Activated B cell treated with CpG ODN at 0.5 μM for 24 hours (primary cell): ENCODE measurements at regions not wholly inside any gene's neighbourhood (a gene's known extent, or its start where the extent isn't known, plus 50 kb on each side); places are given as distances from the start of the nearest gene placed in this dataset.

Experiments
- ATAC-seq: fragments of 200-7000 bp; cut with Tn5 transposase; one replicate; pipeline ENCODE4 v1.10.0; 2021; ENCODE audit warnings: low read depth, mild to moderate bottlenecking, moderate library complexity
- CTCF ChIA-PET: fragments of 350-600 bp; sonication (Branson Sonifier 250); formaldehyde crosslinking; loops from one replicate; lab custom pipeline; 2021; ENCODE audit warnings: antibody characterized with exemption; lab: Charles Lee
- POLR2A ChIA-PET: fragments of 350-600 bp; sonication (Branson Sonifier 250); formaldehyde crosslinking; loops from one replicate; lab custom pipeline; 2021; ENCODE audit warnings: antibody characterized with exemption; lab: Charles Lee
- DNase-seq: peaks from one replicate; pipeline ENCODE4 v3.0.0; 2022
- H3K27ac Mint-ChIP-seq: one replicate; pipeline ENCODE4 v1.8.0; 2020; ENCODE audit warnings: mixed read lengths
- H3K27me3 Mint-ChIP-seq: one replicate; pipeline ENCODE4 v1.8.0; 2021; ENCODE audit warnings: mixed read lengths
- H3K36me3 Mint-ChIP-seq: one replicate; pipeline ENCODE4 v1.8.0; 2021; ENCODE audit warnings: low read depth, mixed read lengths
- H3K4me1 Mint-ChIP-seq: one replicate; pipeline ENCODE4 v1.8.0; 2021; ENCODE audit warnings: mixed read lengths
- H3K4me3 Mint-ChIP-seq: one replicate; pipeline ENCODE4 v1.8.0; 2020; ENCODE audit warnings: mild to moderate bottlenecking, mixed read lengths
- H3K9me3 Mint-ChIP-seq: one replicate; pipeline ENCODE4 v1.8.0; 2020; ENCODE audit warnings: mixed read lengths
- intact Hi-C: fragments of 100-400 bp; cut with micrococcal nuclease; formaldehyde crosslinking; loops from one replicate; pipeline ENCODE4 v1.15.1; 2024
- TF ChIP-seq, protein P1 (sequence below): fragments of 200-600 bp; IDR thresholded peaks from one replicate; pipeline ENCODE4 v1.8.0; 2022; ENCODE audit warnings: antibody characterized with exemption, mild to moderate bottlenecking

DNA sequence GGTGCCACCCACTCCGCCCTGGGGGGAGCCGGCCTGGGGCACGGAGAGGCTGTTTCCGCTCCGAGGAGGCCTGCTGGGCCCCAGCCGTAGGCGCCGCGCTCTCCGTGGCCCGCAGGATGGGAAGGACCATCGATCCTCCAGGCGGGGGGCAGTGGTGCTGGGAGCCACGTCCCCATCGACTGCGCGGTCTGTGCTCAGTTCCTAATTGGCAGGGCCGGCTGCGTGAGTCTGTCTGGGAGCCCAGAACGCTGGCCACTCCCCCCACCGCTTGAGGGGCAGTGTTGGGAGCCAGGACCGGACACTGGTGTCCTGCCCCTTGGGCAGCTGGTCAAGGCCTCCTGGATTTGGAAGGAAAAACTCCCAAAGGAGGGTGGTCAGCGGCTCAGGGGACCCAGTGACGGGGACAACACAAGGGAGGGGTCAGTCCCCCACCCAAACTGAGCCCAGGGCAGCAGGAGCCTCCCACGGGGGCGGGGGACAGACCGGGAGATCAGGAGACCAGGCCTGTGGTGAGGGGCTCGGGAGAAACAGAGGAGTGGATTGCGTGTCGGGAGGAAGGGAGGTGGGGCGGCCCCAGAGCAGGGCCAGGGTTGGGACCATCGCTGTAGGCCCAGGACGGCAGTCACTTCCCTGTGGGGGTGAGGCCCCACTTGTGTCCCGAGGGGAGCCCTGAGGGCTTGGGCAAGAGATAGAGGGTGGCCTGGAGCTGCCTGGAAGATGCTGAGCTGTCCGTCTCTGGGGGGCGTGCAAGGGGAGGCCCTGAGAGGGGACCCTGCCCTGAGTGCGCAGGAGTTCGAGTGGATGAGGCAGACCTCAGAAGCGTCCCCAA lies 89.0 kb downstream of the UNCX start:
- intact Hi-C loops: no loop called here
- TF ChIP-seq, protein P1, sequence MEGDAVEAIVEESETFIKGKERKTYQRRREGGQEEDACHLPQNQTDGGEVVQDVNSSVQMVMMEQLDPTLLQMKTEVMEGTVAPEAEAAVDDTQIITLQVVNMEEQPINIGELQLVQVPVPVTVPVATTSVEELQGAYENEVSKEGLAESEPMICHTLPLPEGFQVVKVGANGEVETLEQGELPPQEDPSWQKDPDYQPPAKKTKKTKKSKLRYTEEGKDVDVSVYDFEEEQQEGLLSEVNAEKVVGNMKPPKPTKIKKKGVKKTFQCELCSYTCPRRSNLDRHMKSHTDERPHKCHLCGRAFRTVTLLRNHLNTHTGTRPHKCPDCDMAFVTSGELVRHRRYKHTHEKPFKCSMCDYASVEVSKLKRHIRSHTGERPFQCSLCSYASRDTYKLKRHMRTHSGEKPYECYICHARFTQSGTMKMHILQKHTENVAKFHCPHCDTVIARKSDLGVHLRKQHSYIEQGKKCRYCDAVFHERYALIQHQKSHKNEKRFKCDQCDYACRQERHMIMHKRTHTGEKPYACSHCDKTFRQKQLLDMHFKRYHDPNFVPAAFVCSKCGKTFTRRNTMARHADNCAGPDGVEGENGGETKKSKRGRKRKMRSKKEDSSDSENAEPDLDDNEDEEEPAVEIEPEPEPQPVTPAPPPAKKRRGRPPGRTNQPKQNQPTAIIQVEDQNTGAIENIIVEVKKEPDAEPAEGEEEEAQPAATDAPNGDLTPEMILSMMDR: no peak
- ATAC-seq: no peak
- ChIA-PET CTCF (no interaction called here), POLR2A (no interaction called here)
- no peaks in the 10 kb centered on the region for H3K9me3 Mint-ChIP-seq
- no peaks in the 10 kb centered on the region for H3K4me1 Mint-ChIP-seq
- H3K27me3 Mint-ChIP-seq: peaks cover 7% of the 10 kb centered on the region
- no peak overlapping the region for H3K4me3 Mint-ChIP-seq
- no peaks in the 10 kb centered on the region for H3K36me3 Mint-ChIP-seq
- H3K27ac Mint-ChIP-seq: no peak overlapping the region
- no peak for DNase-seq

DNA sequence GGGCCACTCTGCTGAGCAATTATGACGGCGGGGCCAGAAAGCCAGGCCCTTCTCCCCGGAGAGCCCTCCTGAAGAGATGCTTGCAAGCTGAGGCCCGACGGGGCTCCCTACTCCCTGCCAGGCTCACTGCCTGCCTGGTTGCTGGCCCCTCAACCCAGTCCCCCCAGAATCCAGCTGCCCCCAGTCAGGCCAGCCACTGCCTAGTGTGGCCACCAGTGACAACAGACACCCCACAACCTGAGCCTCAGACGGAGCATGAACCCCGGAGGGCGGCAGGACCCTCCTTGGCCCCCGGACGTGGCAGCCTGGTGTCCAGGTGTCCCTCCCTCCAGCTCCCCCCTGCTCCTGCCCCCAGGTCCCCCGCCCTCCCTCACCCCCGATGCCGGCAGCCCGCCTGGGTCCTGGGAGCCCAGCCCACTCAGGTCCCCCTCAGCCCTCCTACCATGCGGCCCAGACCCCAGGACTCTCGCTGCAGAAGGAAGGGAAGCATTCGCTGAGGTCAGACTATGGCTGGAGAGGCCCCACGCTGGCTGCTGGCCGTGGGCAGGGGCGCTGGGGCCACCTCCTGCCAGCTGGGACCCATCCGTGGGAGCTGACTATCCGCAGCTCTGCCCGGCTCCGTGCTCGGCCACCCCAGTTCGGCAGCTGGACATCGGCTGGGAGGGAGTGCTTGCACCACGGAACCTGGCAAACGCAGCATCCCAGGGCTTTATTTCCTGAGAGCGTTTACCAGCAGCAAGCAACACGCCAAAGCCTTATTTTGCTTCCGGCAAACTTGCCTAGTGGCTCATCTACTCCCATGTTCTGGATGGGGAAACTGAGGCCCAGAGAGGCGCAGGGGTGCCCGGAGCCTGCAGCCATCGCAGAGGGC lies 89.8 kb downstream of the UNCX start:
- H3K4me1 Mint-ChIP-seq: no peaks in the 10 kb centered on the region
- intact Hi-C loops: no loop called here

DNA sequence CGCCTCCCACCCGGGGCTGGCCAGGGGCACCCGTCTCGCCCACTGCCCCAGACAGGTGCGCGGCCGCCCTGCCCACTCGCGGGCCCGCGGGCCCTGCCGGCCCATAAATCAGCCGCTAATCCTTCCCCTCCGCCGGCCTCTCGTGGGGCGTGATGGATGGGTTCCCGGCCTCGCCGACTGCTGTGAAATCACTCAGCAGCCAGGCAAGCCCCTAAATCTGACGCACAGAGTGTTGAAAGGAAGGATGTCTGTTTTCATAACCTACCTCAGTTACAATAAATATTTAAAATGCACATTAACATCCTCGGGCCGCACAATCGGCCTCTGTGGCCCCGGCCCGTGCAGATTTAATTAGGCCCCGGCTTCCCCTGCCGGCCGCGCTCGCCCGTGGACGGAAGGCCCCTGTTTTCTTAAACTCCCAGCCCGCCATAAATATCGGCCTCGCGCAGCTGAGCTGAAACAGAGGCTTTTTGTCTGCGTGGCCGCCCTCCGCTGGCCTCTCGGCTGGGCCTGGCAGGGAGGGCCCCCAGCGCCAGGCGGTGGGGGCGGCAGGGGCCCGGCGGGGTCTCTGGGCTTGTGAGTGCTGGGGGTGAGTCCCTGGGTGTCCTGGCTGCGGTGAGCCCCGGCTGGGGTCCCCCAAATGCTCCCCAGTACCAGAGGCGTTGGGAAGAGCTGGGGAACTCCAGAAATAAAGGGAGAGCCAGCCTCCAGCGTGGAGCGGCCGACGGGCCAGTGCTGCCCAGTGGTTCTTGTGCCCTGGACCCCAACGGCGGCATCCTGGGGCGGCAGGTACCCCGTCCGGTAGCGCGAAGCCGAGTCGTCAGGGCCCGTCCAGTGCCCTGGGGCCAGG lies 90.7 kb downstream of the UNCX start:
- intact Hi-C loops: no loop called here
- CTCF ChIA-PET: no interaction called here
- no peak for DNase-seq
- POLR2A ChIA-PET: no interaction called here
- no peak overlapping the region for H3K27ac Mint-ChIP-seq
- no peak for ATAC-seq
- no peaks in the 10 kb centered on the region for H3K9me3 Mint-ChIP-seq
- TF ChIP-seq, protein P1: no peak
- no peak overlapping the region for H3K4me3 Mint-ChIP-seq
- no peaks in the 10 kb centered on the region for H3K36me3 Mint-ChIP-seq
- peaks cover 7% of the 10 kb centered on the region for H3K27me3 Mint-ChIP-seq
- H3K4me1 Mint-ChIP-seq: no peaks in the 10 kb centered on the region

More for the DNA sequence above, 89.8 kb downstream of the UNCX start:
- ChIA-PET CTCF (no interaction called here), POLR2A (no interaction called here)
- H3K4me3 Mint-ChIP-seq: no peak overlapping the region
- no peaks in the 10 kb centered on the region for H3K9me3 Mint-ChIP-seq
- ATAC-seq (no peak), DNase-seq (no peak)
- peaks cover 7% of the 10 kb centered on the region for H3K27me3 Mint-ChIP-seq
- no peaks in the 10 kb centered on the region for H3K36me3 Mint-ChIP-seq
- TF ChIP-seq, protein P1: no peak
- H3K27ac Mint-ChIP-seq: no peak overlapping the region

DNA sequence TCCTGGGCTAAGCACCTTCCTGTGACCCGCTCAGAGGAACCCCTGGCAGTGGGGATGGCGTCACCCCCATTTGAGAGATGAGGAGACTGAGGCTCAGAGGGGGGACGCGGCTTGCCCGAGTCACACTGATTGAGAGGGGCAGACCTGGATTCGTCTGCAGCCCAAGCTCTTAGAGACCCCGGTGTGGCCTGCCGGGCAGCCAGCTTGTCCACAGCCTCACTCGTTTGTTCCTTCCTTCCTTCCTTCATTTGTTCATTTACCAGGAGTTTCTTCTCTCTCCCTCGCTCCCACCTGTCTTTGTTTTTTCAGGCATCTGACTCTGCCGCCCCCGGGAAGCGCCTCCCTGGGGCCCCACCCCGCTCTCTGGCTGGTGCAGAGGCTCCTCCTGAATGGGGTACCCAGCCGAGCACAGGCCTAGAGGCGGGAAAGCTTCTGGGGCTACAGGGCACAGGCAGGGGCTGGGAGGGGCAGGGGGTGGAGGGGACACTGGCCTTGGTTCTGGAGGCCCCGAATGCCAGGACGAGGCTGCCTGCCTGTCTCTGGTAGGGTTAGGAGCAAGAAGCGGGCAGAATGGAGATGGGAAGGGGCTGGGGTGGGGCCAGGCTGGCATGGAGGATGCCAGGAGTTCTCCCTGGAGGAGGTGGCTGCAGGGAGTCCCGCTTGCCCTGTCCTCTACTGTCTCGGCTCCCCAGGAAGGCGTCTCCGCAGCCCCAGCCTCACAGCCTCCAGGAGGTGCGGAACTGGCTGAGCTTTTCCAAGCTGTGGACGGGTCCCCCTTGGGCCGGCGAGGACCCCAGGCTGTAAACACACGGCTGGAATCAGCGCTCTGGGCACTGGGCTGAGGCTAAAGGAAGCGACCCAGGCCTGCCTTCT lies 91.6 kb downstream of the UNCX start:
- DNase-seq: no peak
- TF ChIP-seq, protein P1: no peak
- Mint-ChIP-seq H3K9me3 (no peaks in the 10 kb centered on the region), H3K4me3 (no peak overlapping the region), H3K27me3 (peaks cover 7% of the 10 kb centered on the region), H3K36me3 (no peaks in the 10 kb centered on the region), H3K4me1 (no peaks in the 10 kb centered on the region), H3K27ac (no peak overlapping the region)
- CTCF ChIA-PET: no interaction called here
- intact Hi-C loops: no loop called here
- POLR2A ChIA-PET: no interaction called here
- no peak for ATAC-seq
